ENCODE measurements at regions not wholly inside any gene's neighbourhood (a gene's known extent, or its start where the extent isn't known, plus 50 kb on each side); places are given as distances from the start of the nearest gene placed in this dataset.

- Histone ChIP-seq H3K27me3 (ENCODE audit: control insufficient read depth, insufficient read depth, low read length) (no peaks in the 10 kb centered on the region), H3K36me3 (ENCODE audit: control insufficient read depth, insufficient read depth, low read length) (no peaks in the 10 kb centered on the region), H3K4me3 (ENCODE audit: low read depth, low read length) (no peak overlapping the region), H3K9me3 (ENCODE audit: control insufficient read depth, insufficient read depth, low read depth, low read length) (peaks cover 4% of the 10 kb centered on the region; the same call in 1 of the 2 replicates), H3K9ac (ENCODE audit: low read length) (no peak overlapping the region), H3K27ac (ENCODE audit: low read depth, low read length) (no peak overlapping the region), H3K4me1 (ENCODE audit: control insufficient read depth, insufficient read depth, low read length) (no peaks in the 10 kb centered on the region; the same call in 1 of the 2 replicates)
These were observed 99.4 kb downstream of the AASDHPPT start for GRCh38 chr11:106176817-106177216.

GRCh38 chr11:106177311-106177710 lies 99.8 kb downstream of the AASDHPPT start:
- Histone ChIP-seq H3K4me3 (ENCODE audit: low read depth, low read length) (no peak overlapping the region), H3K9ac (ENCODE audit: low read length) (no peak overlapping the region), H3K4me1 (ENCODE audit: control insufficient read depth, insufficient read depth, low read length) (no peaks in the 10 kb centered on the region; the same call in 1 of the 2 replicates), H3K9me3 (ENCODE audit: control insufficient read depth, insufficient read depth, low read depth, low read length) (peaks cover 4% of the 10 kb centered on the region; the same call in 1 of the 2 replicates), H3K27ac (ENCODE audit: low read depth, low read length) (no peak overlapping the region), H3K27me3 (ENCODE audit: control insufficient read depth, insufficient read depth, low read length) (no peaks in the 10 kb centered on the region), H3K36me3 (ENCODE audit: control insufficient read depth, insufficient read depth, low read length) (no peaks in the 10 kb centered on the region)

GRCh38 chr11:106178361-106178760 lies 100.9 kb downstream of the AASDHPPT start:
- Histone ChIP-seq H3K4me3 (ENCODE audit: low read depth, low read length) (no peak overlapping the region), H3K27me3 (ENCODE audit: control insufficient read depth, insufficient read depth, low read length) (no peaks in the 10 kb centered on the region), H3K9me3 (ENCODE audit: control insufficient read depth, insufficient read depth, low read depth, low read length) (0 out of 2 replicates have a peak, but pooled peaks cover 4% of the 10 kb centered on the region), H3K9ac (ENCODE audit: low read length) (no peak overlapping the region), H3K36me3 (ENCODE audit: control insufficient read depth, insufficient read depth, low read length) (no peaks in the 10 kb centered on the region), H3K4me1 (ENCODE audit: control insufficient read depth, insufficient read depth, low read length) (no peaks in the 10 kb centered on the region; the same call in 1 of the 2 replicates), H3K27ac (ENCODE audit: low read depth, low read length) (no peak overlapping the region)

GRCh38 chr11:106179048-106179447 lies 101.6 kb downstream of the AASDHPPT start:
- H3K4me1 ChIP-seq (ENCODE audit: control insufficient read depth, insufficient read depth, low read length): no peaks in the 10 kb centered on the region; the same call in 1 of the 2 replicates
- H3K27me3 ChIP-seq (ENCODE audit: control insufficient read depth, insufficient read depth, low read length): no peaks in the 10 kb centered on the region
- H3K9me3 ChIP-seq (ENCODE audit: control insufficient read depth, insufficient read depth, low read depth, low read length): 0 out of 2 replicates have a peak, but pooled peaks cover 4% of the 10 kb centered on the region
- no peak overlapping the region for H3K4me3 ChIP-seq (ENCODE audit: low read depth, low read length)
- H3K36me3 ChIP-seq (ENCODE audit: control insufficient read depth, insufficient read depth, low read length): no peaks in the 10 kb centered on the region
- no peak overlapping the region for H3K27ac ChIP-seq (ENCODE audit: low read depth, low read length)
- H3K9ac ChIP-seq (ENCODE audit: low read length): no peak overlapping the region

GRCh38 chr11:106186630-106187029 lies 109.2 kb downstream of the AASDHPPT start:
- Histone ChIP-seq H3K36me3 (ENCODE audit: control insufficient read depth, insufficient read depth, low read length) (no peaks in the 10 kb centered on the region), H3K9me3 (ENCODE audit: control insufficient read depth, insufficient read depth, low read depth, low read length) (peaks cover 45% of the 10 kb centered on the region), H3K27ac (ENCODE audit: low read depth, low read length) (no peak overlapping the region), H3K27me3 (ENCODE audit: control insufficient read depth, insufficient read depth, low read length) (no peaks in the 10 kb centered on the region), H3K9ac (ENCODE audit: low read length) (no peak overlapping the region), H3K4me3 (ENCODE audit: low read depth, low read length) (no peak overlapping the region), H3K4me1 (ENCODE audit: control insufficient read depth, insufficient read depth, low read length) (no peaks in the 10 kb centered on the region)

- no peak overlapping the region for H3K27ac ChIP-seq (ENCODE audit: low read depth, low read length)
- H3K36me3 ChIP-seq (ENCODE audit: control insufficient read depth, insufficient read depth, low read length): no peaks in the 10 kb centered on the region
- H3K4me3 ChIP-seq (ENCODE audit: low read depth, low read length): no peak overlapping the region
- H3K9ac ChIP-seq (ENCODE audit: low read length): no peak overlapping the region
- peaks cover 45% of the 10 kb centered on the region for H3K9me3 ChIP-seq (ENCODE audit: control insufficient read depth, insufficient read depth, low read depth, low read length)
- H3K4me1 ChIP-seq (ENCODE audit: control insufficient read depth, insufficient read depth, low read length): no peaks in the 10 kb centered on the region
- H3K27me3 ChIP-seq (ENCODE audit: control insufficient read depth, insufficient read depth, low read length): no peaks in the 10 kb centered on the region
These were observed 110.5 kb downstream of the AASDHPPT start for GRCh38 chr11:106187860-106188456.

GRCh38 chr11:106193956-106194355 lies 116.5 kb downstream of the AASDHPPT start:
- Histone ChIP-seq H3K27me3 (ENCODE audit: control insufficient read depth, insufficient read depth, low read length) (no peaks in the 10 kb centered on the region), H3K9ac (ENCODE audit: low read length) (no peak overlapping the region), H3K36me3 (ENCODE audit: control insufficient read depth, insufficient read depth, low read length) (no peaks in the 10 kb centered on the region), H3K4me1 (ENCODE audit: control insufficient read depth, insufficient read depth, low read length) (no peaks in the 10 kb centered on the region), H3K9me3 (ENCODE audit: control insufficient read depth, insufficient read depth, low read depth, low read length) (peaks cover 16% of the 10 kb centered on the region), H3K4me3 (ENCODE audit: low read depth, low read length) (no peak overlapping the region), H3K27ac (ENCODE audit: low read depth, low read length) (no peak overlapping the region)

GRCh38 chr11:106197438-106197837 lies 120.0 kb downstream of the AASDHPPT start:
- no peak overlapping the region for H3K9ac ChIP-seq (ENCODE audit: low read length)
- no peaks in the 10 kb centered on the region for H3K27me3 ChIP-seq (ENCODE audit: control insufficient read depth, insufficient read depth, low read length)
- no peak overlapping the region for H3K4me3 ChIP-seq (ENCODE audit: low read depth, low read length)
- no peak overlapping the region for H3K27ac ChIP-seq (ENCODE audit: low read depth, low read length)
- H3K4me1 ChIP-seq (ENCODE audit: control insufficient read depth, insufficient read depth, low read length): no peaks in the 10 kb centered on the region
- H3K9me3 ChIP-seq (ENCODE audit: control insufficient read depth, insufficient read depth, low read depth, low read length): no peaks in the 10 kb centered on the region
- no peaks in the 10 kb centered on the region for H3K36me3 ChIP-seq (ENCODE audit: control insufficient read depth, insufficient read depth, low read length)

- no peak overlapping the region for H3K9ac ChIP-seq (ENCODE audit: low read length)
- no peaks in the 10 kb centered on the region for H3K27me3 ChIP-seq (ENCODE audit: control insufficient read depth, insufficient read depth, low read length)
- H3K27ac ChIP-seq (ENCODE audit: low read depth, low read length): no peak overlapping the region
- no peaks in the 10 kb centered on the region for H3K9me3 ChIP-seq (ENCODE audit: control insufficient read depth, insufficient read depth, low read depth, low read length)
- H3K4me1 ChIP-seq (ENCODE audit: control insufficient read depth, insufficient read depth, low read length): no peaks in the 10 kb centered on the region
- H3K4me3 ChIP-seq (ENCODE audit: low read depth, low read length): no peak overlapping the region
- H3K36me3 ChIP-seq (ENCODE audit: control insufficient read depth, insufficient read depth, low read length): no peaks in the 10 kb centered on the region
These were observed 125.6 kb downstream of the AASDHPPT start for GRCh38 chr11:106202935-106203620.

GRCh38 chr11:106208760-106209159 lies 131.3 kb downstream of the AASDHPPT start:
- Histone ChIP-seq H3K36me3 (ENCODE audit: control insufficient read depth, insufficient read depth, low read length) (no peaks in the 10 kb centered on the region), H3K27me3 (ENCODE audit: control insufficient read depth, insufficient read depth, low read length) (no peaks in the 10 kb centered on the region)

GRCh38 chr11:106212081-106212480 lies 134.6 kb downstream of the AASDHPPT start:
- no peak overlapping the region for H3K4me3 ChIP-seq (ENCODE audit: low read depth, low read length)
- H3K4me1 ChIP-seq (ENCODE audit: control insufficient read depth, insufficient read depth, low read length): no peaks in the 10 kb centered on the region
- H3K36me3 ChIP-seq (ENCODE audit: control insufficient read depth, insufficient read depth, low read length): no peaks in the 10 kb centered on the region
- no peak overlapping the region for H3K27ac ChIP-seq (ENCODE audit: low read depth, low read length)
- no peak overlapping the region for H3K9ac ChIP-seq (ENCODE audit: low read length)
- H3K9me3 ChIP-seq (ENCODE audit: control insufficient read depth, insufficient read depth, low read depth, low read length): no peaks in the 10 kb centered on the region
- H3K27me3 ChIP-seq (ENCODE audit: control insufficient read depth, insufficient read depth, low read length): no peaks in the 10 kb centered on the region

More at GRCh38 chr11:106208760-106209159, 131.3 kb downstream of the AASDHPPT start:
- Histone ChIP-seq H3K4me1 (ENCODE audit: control insufficient read depth, insufficient read depth, low read length) (no peaks in the 10 kb centered on the region), H3K4me3 (ENCODE audit: low read depth, low read length) (no peak overlapping the region), H3K9me3 (ENCODE audit: control insufficient read depth, insufficient read depth, low read depth, low read length) (no peaks in the 10 kb centered on the region), H3K9ac (ENCODE audit: low read length) (no peak overlapping the region), H3K27ac (ENCODE audit: low read depth, low read length) (no peak overlapping the region)
